ENCODE measurements at regions not wholly inside any gene's neighbourhood (a gene's known extent, or its start where the extent isn't known, plus 50 kb on each side); places are given as distances from the start of the nearest gene placed in this dataset.

GRCh38 chr1:227403535-227403934 is 85.2 kb upstream of the CDC42BPA start:
- no TSS peak for BruUV-seq (replicated peaks)
- Histone ChIP-seq H3K4me2 (ENCODE audit: insufficient read depth, low read length) (no peak overlapping the region), H3K9me3 (replicated peaks; ENCODE audit: control insufficient read depth, insufficient read depth, low read length) (no peaks in the 10 kb centered on the region), H3K4me1 (ENCODE audit: control insufficient read depth, extremely low read depth, insufficient read depth, low read length) (peaks cover 5% of the 10 kb centered on the region), H3K27me3 (ENCODE audit: control insufficient read depth in 2 of 2, insufficient read depth in 2 of 2, low read length in 2 of 2) (no peaks in the 10 kb centered on the region), H3K9me1 (replicated peaks; ENCODE audit: control insufficient read depth, extremely low read depth, insufficient read depth, low read length) (no peaks in the 10 kb centered on the region), H3K79me2 (ENCODE audit: control insufficient read depth, insufficient read depth, low read length) (no peaks in the 10 kb centered on the region), H4K20me1 (replicated peaks; ENCODE audit: control insufficient read depth, extremely low read depth, insufficient read depth, low read length) (no peaks in the 10 kb centered on the region), H2AFZ (ENCODE audit: low read depth, low read length) (no peak overlapping the region), H3K4me3 (replicated peaks in 1 of 3; ENCODE audit: insufficient read depth in 1 of 3, low read depth in 1 of 3, low read length in 3 of 3) (no peak overlapping the region), H3K36me3 (ENCODE audit: control insufficient read depth in 2 of 2, extremely low read depth in 1 of 2, insufficient read depth in 2 of 2, low read length in 2 of 2) (no peaks in the 10 kb centered on the region), H3K27ac (ENCODE audit: insufficient read depth, low read depth, low read length) (no peak overlapping the region), H3K9ac (replicated peaks; ENCODE audit: extremely low read depth, insufficient read depth, low read length) (no peak overlapping the region)
- FAIRE-seq: no peak
- dilution Hi-C loops (cut with MboI; ENCODE audit: extremely low pct_ligation_motif_present, low sequenced_read_pairs) (no loop called here), intact Hi-C loops (cut with micrococcal nuclease) (no loop called here)
- ChIA-PET POLR2A (no interaction called here), CTCF (interaction anchor here (1.0 kb wide), 1 partner anchor 10 kb away, joined by 3 read pairs; no protein-coding TSS in a partner anchor)
- no peak for DNase-seq (ENCODE audit: low read depth, low spot score)
- TF ChIP-seq MAX (IDR thresholded peaks at IDR 0.05; ENCODE audit: insufficient read depth, insufficient read length) (no peak), JUN (IDR thresholded peaks at IDR 0.05; ENCODE audit: borderline replicate concordance, insufficient read depth, insufficient read length, low read depth) (no peak), POLR2AphosphoS5 (IDR thresholded peaks at IDR 0.05; ENCODE audit: insufficient read depth, low read depth, low read length) (no peak), MYC (IDR thresholded peaks at IDR 0.05; ENCODE audit: low read depth, low read length) (no peak), CTCF (IDR thresholded peaks at IDR 0.05; ENCODE audit: extremely low read depth in 1 of 2, insufficient read depth in 1 of 2, low read depth in 1 of 2, low read length in 2 of 2) (no peak), GATA2 (IDR thresholded peaks at IDR 0.05; ENCODE audit: insufficient read depth, insufficient read length, low read depth, low read length) (no peak), EZH2 (IDR thresholded peaks at IDR 0.05; ENCODE audit: borderline replicate concordance, low read depth, low read length, severe bottlenecking) (no peak), POLR2A (IDR thresholded peaks at IDR 0.05; ENCODE audit: low read depth, low read length) (no peak), FOS (IDR thresholded peaks at IDR 0.05; ENCODE audit: borderline replicate concordance, insufficient read depth, low read length) (no peak)

Measured in endothelial cell of umbilical vein (primary cell).